WERI-Rb-1 (cell line): ENCODE measurements at regions not wholly inside any gene's neighbourhood (a gene's known extent, or its start where the extent isn't known, plus 50 kb on each side); places are given as distances from the start of the nearest gene placed in this dataset.

ENCODE experiments used
- DNase-seq: peaks from one replicate; pipeline ENCODE4 v3.0.0-alpha.2; 2020
- H3K27ac ChIP-seq: fragments of 250-450 bp; sonication (Bioruptor Pico); 2 replicates; pipeline ENCODE4 v1.5.1; 2020; ENCODE audit warnings: mild to moderate bottlenecking, moderate library complexity
- H3K27me3 ChIP-seq: fragments of 250-450 bp; sonication (Bioruptor Pico); 2 replicates; pipeline ENCODE4 v1.5.1; 2021; ENCODE audit warnings: mild to moderate bottlenecking, low read depth, moderate library complexity; ENCODE audit not compliant: insufficient read depth, severe bottlenecking
- H3K36me3 ChIP-seq: fragments of 250-450 bp; sonication (Bioruptor Pico); 2 replicates; pipeline ENCODE4 v1.5.1; 2020; ENCODE audit warnings: mild to moderate bottlenecking, moderate library complexity
- H3K4me3 ChIP-seq: 2 replicates; pipeline ENCODE4 v1.5.1; 2011; ENCODE audit warnings: low read depth, mild to moderate bottlenecking, control low read depth, low read length
- H3K9me3 ChIP-seq: fragments of 250-450 bp; sonication (Bioruptor Pico); 2 replicates; pipeline ENCODE4 v1.5.1; 2021; ENCODE audit warnings: mild to moderate bottlenecking, moderate library complexity; ENCODE audit not compliant: severe bottlenecking
- CTCF ChIP-seq: IDR thresholded peaks from 2 replicates; pipeline ENCODE4 v1.5.1; 2011; ENCODE audit warnings: low read depth, mild to moderate bottlenecking, control low read depth, inconsistent platforms, low read length

GRCh38 chr16:80123189-80123588 lies 417.6 kb upstream of the DYNLRB2 start:
- H3K27ac ChIP-seq = no peak overlapping the region
- H3K27me3 ChIP-seq = no peaks in the 10 kb centered on the region
- no peak for DNase-seq
- H3K4me3 ChIP-seq = no peak overlapping the region
- TF ChIP-seq CTCF = no peak
- H3K36me3 ChIP-seq = no peaks in the 10 kb centered on the region
- H3K9me3 ChIP-seq = no peaks in the 10 kb centered on the region

GRCh38 chr16:80122115-80122514 lies 418.7 kb upstream of the DYNLRB2 start:
- no peak for DNase-seq
- Histone ChIP-seq H3K27ac (no peak overlapping the region), H3K4me3 (no peak overlapping the region), H3K36me3 (no peaks in the 10 kb centered on the region), H3K27me3 (no peaks in the 10 kb centered on the region), H3K9me3 (no peaks in the 10 kb centered on the region)
- TF ChIP-seq CTCF = no peak

GRCh38 chr16:80121522-80121909 lies 419.3 kb upstream of the DYNLRB2 start:
- Histone ChIP-seq H3K36me3 (no peaks in the 10 kb centered on the region), H3K4me3 (no peak overlapping the region), H3K27ac (no peak overlapping the region), H3K27me3 (no peaks in the 10 kb centered on the region), H3K9me3 (no peaks in the 10 kb centered on the region)
- no peak for TF ChIP-seq CTCF
- DNase-seq = no peak

- H3K27me3 ChIP-seq = no peaks in the 10 kb centered on the region
- no peak overlapping the region for H3K4me3 ChIP-seq
- H3K9me3 ChIP-seq = no peaks in the 10 kb centered on the region
- no peak for DNase-seq
- no peak for TF ChIP-seq CTCF
- H3K36me3 ChIP-seq = no peaks in the 10 kb centered on the region
- no peak overlapping the region for H3K27ac ChIP-seq
Observed at GRCh38 chr16:80120899-80121521, 419.8 kb upstream of the DYNLRB2 start.

- H3K27me3 ChIP-seq = no peaks in the 10 kb centered on the region
- H3K4me3 ChIP-seq = no peak overlapping the region
- H3K36me3 ChIP-seq = no peaks in the 10 kb centered on the region
- H3K9me3 ChIP-seq = no peaks in the 10 kb centered on the region
- no peak for TF ChIP-seq CTCF
- no peak for DNase-seq
- no peak overlapping the region for H3K27ac ChIP-seq
Observed at GRCh38 chr16:80117556-80118130, 423.1 kb upstream of the DYNLRB2 start.

GRCh38 chr16:80116711-80117110 lies 424.1 kb upstream of the DYNLRB2 start:
- DNase-seq = no peak
- Histone ChIP-seq H3K4me3 (no peak overlapping the region), H3K27ac (no peak overlapping the region), H3K36me3 (no peaks in the 10 kb centered on the region), H3K27me3 (no peaks in the 10 kb centered on the region), H3K9me3 (no peaks in the 10 kb centered on the region)
- TF ChIP-seq CTCF = no peak
